ENCODE measurements at regions not wholly inside any gene's neighbourhood (a gene's known extent, or its start where the extent isn't known, plus 50 kb on each side); places are given as distances from the start of the nearest gene placed in this dataset.

DNA sequence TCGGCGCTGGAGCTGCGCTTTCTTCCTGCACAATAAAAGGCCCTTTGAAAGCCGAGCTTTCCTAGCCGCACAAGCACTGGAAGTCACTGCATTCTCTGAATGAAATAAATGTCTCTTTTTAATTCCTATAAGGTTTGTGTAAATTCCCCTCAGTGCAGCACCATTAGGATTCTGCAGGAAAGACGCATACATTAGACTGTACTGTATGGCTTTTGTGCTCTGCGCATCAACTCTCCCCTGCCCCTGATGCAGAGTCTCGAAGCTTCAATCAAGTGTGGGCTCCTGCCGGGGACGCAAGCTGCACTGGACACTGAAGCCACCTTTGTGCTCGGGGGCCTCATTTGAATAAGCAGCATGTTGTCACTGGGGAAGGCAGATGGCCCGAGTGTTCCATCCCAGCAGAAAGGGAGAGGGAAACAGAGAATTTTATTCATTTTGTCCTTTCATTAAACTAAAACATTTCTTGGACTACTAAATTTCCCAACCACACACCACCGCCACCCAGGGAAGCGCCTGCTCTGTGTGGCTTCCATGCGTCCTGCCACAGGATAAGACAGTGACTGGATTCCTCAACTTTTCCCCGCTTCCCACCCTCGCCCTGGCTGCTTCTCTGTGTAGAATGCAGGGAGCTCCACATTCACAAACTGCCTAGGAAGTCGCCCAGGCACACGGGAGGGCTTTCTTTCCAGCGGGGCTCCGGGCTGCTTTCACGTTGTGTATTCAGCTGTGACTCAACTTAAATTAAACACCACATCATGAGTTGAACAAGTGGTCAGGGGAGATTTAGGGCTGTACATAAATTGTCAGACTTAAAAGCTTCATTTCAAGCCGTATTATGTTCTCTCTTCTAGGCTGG, 635.4 kb downstream of the IRX1 start:
- TF ChIP-seq, protein P1, sequence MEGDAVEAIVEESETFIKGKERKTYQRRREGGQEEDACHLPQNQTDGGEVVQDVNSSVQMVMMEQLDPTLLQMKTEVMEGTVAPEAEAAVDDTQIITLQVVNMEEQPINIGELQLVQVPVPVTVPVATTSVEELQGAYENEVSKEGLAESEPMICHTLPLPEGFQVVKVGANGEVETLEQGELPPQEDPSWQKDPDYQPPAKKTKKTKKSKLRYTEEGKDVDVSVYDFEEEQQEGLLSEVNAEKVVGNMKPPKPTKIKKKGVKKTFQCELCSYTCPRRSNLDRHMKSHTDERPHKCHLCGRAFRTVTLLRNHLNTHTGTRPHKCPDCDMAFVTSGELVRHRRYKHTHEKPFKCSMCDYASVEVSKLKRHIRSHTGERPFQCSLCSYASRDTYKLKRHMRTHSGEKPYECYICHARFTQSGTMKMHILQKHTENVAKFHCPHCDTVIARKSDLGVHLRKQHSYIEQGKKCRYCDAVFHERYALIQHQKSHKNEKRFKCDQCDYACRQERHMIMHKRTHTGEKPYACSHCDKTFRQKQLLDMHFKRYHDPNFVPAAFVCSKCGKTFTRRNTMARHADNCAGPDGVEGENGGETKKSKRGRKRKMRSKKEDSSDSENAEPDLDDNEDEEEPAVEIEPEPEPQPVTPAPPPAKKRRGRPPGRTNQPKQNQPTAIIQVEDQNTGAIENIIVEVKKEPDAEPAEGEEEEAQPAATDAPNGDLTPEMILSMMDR (IDR thresholded peaks at IDR 0.05): no peak
- no peak for TF ChIP-seq POLR2AphosphoS5 (IDR thresholded peaks at IDR 0.05)
- TF ChIP-seq POLR2A (IDR thresholded peaks at IDR 0.05): no peak

Measured in prostate gland (tissue), 2 donors.